ENCODE measurements at regions not wholly inside any gene's neighbourhood (a gene's known extent, or its start where the extent isn't known, plus 50 kb on each side); places are given as distances from the start of the nearest gene placed in this dataset.

DNA sequence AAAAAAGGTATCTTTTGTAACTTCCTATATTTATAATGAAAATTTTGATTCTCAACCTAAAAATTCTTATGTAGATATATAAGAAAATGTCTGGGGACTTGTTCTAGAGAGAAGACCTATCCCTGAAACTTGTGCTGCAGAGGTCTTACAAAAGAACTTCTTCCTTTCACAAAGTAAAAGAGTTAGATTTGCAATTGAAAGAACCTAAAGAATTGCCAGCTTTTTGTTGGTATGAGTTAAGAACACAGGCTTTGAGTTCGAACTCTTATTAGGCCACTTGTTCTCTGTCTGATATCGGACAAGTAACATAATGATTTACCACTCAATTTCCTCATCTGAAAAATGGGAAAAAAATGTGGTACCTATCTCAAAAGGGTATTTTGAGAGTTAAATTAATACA is 162.0 kb upstream of the LAMA2 start:
- no peaks in the 10 kb centered on the region for H3K27me3 ChIP-seq
- H3K36me3 ChIP-seq = no peaks in the 10 kb centered on the region
- TF ChIP-seq, protein P1, sequence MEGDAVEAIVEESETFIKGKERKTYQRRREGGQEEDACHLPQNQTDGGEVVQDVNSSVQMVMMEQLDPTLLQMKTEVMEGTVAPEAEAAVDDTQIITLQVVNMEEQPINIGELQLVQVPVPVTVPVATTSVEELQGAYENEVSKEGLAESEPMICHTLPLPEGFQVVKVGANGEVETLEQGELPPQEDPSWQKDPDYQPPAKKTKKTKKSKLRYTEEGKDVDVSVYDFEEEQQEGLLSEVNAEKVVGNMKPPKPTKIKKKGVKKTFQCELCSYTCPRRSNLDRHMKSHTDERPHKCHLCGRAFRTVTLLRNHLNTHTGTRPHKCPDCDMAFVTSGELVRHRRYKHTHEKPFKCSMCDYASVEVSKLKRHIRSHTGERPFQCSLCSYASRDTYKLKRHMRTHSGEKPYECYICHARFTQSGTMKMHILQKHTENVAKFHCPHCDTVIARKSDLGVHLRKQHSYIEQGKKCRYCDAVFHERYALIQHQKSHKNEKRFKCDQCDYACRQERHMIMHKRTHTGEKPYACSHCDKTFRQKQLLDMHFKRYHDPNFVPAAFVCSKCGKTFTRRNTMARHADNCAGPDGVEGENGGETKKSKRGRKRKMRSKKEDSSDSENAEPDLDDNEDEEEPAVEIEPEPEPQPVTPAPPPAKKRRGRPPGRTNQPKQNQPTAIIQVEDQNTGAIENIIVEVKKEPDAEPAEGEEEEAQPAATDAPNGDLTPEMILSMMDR (IDR thresholded peaks at IDR 0.05; ENCODE audit: low read depth, low read length) = no peak
- no peak for DNase-seq
- H3K9me3 ChIP-seq = no peaks in the 10 kb centered on the region
- H3K4me3 ChIP-seq (ENCODE audit: low read depth, low read length) = no peak overlapping the region
- no peaks in the 10 kb centered on the region for H3K4me1 ChIP-seq

DNA sequence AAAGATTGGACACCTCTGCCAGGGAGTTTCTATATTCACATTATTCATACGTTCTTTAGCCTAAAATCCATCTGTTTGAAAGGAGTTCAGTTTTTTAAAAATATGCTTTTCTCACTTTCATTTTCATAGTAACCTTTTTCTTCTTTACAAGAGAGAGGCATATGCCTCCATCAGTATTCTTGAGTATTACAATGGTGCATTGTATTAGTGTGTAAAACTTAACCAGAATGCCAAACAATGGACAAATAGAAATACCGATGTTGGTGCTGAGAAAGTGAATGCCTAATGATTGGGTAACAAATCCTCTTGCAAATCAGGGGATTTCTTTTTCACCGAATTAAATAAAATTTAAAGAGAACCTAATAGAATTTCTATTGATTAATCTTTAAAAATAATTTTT is 163.2 kb upstream of the LAMA2 start:
- Histone ChIP-seq H3K27me3 (no peaks in the 10 kb centered on the region), H3K9me3 (no peaks in the 10 kb centered on the region), H3K36me3 (no peaks in the 10 kb centered on the region), H3K4me3 (ENCODE audit: low read depth, low read length) (no peak overlapping the region), H3K4me1 (no peaks in the 10 kb centered on the region)
- no peak for DNase-seq
- TF ChIP-seq, protein P1 (IDR thresholded peaks at IDR 0.05; ENCODE audit: low read depth, low read length) = no peak

DNA sequence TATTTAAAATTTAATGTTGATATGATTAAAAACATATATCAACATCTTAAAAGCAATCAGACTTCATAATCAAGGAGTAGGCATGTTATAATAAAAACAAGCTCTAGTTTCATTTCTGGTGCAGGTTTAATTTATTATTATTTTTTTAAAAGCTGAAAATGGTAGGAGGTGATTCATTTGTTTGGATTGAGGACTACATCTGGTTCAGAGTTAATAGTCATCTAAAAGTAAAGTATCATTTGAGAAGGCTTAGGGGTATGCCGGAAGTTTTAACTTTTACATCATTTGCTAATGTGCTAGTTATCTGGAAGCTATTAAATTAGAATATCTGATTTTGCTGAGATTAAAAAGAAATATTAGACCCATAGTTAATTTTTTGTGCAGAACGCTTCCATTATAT is 169.5 kb upstream of the LAMA2 start:
- Histone ChIP-seq H3K4me3 (ENCODE audit: low read depth, low read length) (no peak overlapping the region), H3K27me3 (no peaks in the 10 kb centered on the region), H3K9me3 (no peaks in the 10 kb centered on the region), H3K4me1 (peaks cover 2% of the 10 kb centered on the region), H3K36me3 (no peaks in the 10 kb centered on the region)
- TF ChIP-seq, protein P1 (IDR thresholded peaks at IDR 0.05; ENCODE audit: low read depth, low read length) = no peak
- no peak for DNase-seq

DNA sequence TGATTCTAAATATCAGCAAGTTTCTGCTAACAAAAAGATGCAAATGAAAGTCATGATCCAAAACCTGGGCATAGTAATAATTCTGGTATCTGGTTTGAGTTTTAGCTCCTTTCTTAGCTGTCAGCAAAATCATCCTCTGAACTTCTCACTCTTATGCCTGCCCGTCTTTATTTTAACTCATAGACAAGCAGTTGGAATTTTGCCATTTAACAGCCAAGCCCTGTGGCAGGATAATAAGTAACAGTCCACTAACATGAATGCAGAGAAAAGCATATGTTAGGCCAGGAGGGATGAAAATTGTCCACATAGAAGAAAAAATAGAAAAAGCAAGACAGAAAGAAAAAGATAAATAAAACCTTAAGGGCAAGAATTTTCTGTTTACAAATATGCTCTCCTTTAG is 170.0 kb upstream of the LAMA2 start:
- H3K4me1 ChIP-seq = peaks cover 2% of the 10 kb centered on the region
- H3K27me3 ChIP-seq = no peaks in the 10 kb centered on the region
- no peaks in the 10 kb centered on the region for H3K9me3 ChIP-seq
- H3K36me3 ChIP-seq = no peaks in the 10 kb centered on the region
- TF ChIP-seq, protein P1 (IDR thresholded peaks at IDR 0.05; ENCODE audit: low read depth, low read length) = no peak
- no peak for DNase-seq
- H3K4me3 ChIP-seq (ENCODE audit: low read depth, low read length) = no peak overlapping the region

DNA sequence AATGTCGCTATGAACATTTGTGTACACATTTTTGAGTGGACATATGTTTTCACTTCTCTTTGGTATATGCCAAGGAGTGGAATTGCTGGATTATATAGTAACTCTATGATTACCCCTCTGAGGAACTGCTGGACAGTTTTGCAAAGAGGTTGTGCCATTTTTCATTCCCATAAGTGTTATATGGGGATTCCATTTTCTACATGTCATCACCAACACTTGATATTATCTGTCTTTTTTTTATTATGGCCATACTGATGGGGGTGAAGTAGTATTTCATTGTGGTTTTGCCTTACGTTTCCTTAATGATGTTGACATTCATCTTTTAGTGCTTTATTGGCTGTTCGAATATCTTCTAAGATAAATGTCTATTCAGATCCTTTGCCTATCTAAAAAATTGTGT is 171.8 kb upstream of the LAMA2 start:
- Histone ChIP-seq H3K9me3 (no peaks in the 10 kb centered on the region), H3K4me1 (peaks cover 2% of the 10 kb centered on the region), H3K36me3 (no peaks in the 10 kb centered on the region), H3K27me3 (no peaks in the 10 kb centered on the region), H3K4me3 (ENCODE audit: low read depth, low read length) (no peak overlapping the region)
- DNase-seq = no peak
- TF ChIP-seq, protein P1 (IDR thresholded peaks at IDR 0.05; ENCODE audit: low read depth, low read length) = no peak

DNA sequence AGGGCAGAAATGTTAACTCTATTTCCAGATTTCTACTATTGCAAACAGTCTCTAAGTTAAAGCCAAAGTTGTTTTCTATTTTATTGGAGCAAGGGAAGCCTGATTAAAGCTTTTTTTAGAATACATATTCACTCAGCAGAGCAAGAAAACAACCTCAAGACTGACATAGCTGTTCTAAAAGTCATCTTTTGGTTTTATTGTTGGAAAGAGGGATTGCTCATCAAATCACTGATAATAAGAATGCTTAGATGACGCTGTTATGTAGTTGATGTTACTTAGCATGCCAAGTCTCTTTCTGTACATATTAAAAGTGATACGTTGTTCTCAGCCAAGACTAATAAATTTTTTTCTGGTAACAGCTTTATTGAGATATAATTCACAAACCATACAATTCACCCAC is 172.6 kb upstream of the LAMA2 start:
- Histone ChIP-seq H3K36me3 (no peaks in the 10 kb centered on the region), H3K4me1 (peaks cover 2% of the 10 kb centered on the region), H3K27me3 (no peaks in the 10 kb centered on the region), H3K4me3 (ENCODE audit: low read depth, low read length) (no peak overlapping the region), H3K9me3 (no peaks in the 10 kb centered on the region)
- TF ChIP-seq, protein P1 (IDR thresholded peaks at IDR 0.05; ENCODE audit: low read depth, low read length) = no peak
- no peak for DNase-seq

Measured in BE2C (cell line).